HEK293 (cell line): ENCODE measurements at regions not wholly inside any gene's neighbourhood (a gene's known extent, or its start where the extent isn't known, plus 50 kb on each side); places are given as distances from the start of the nearest gene placed in this dataset.

Experiments
- CTCF ChIA-PET: fragments of 350-600 bp; formaldehyde crosslinking; extraction: SDS; loops from one replicate; lab custom pipeline; 2021; ENCODE audit warnings: antibody characterized with exemption; lab: Yijun Ruan, JAX
- POLR2A ChIA-PET: fragments of 300-600 bp; formaldehyde crosslinking; extraction: SDS; loops from one replicate; lab custom pipeline; 2020; ENCODE audit warnings: antibody characterized with exemption, inconsistent platforms; lab: Yijun Ruan, JAX
- H3K27ac ChIP-seq: fragments of 200-500 bp; sonication (Bioruptor generic); 2 replicates; pipeline ENCODE4 v1.5.1; 2014; ENCODE audit warnings: low read depth, low read length, control low read depth, inconsistent platforms; ENCODE audit errors: extremely low read depth
- H3K36me3 ChIP-seq, 2 experiments: fragments of 200-500 bp in 1 of 2; sonication (Bioruptor generic) in 1 of 2; 1 replicate in 1 of 2; 2 replicates in 1 of 2; pipeline ENCODE4 v1.5.1; 2014 to 2017; ENCODE audit warnings: inconsistent platforms in 2 of 2, low read length in 2 of 2; ENCODE audit not compliant: control insufficient read depth in 2 of 2, insufficient read depth in 1 of 2
- H3K4me1 ChIP-seq: fragments of 200-500 bp; sonication (Bioruptor generic); 2 replicates; pipeline ENCODE4 v1.5.1; 2014; ENCODE audit warnings: mild to moderate bottlenecking, low read length, inconsistent platforms; ENCODE audit not compliant: control insufficient read depth, insufficient read depth
- H3K4me3 ChIP-seq: 2 replicates; pipeline ENCODE4 v1.5.1; 2011; ENCODE audit warnings: low read depth, mild to moderate bottlenecking, control low read depth, low read length, moderate library complexity
- H3K9me3 ChIP-seq: fragments of 200-500 bp; sonication (Bioruptor generic); 2 replicates; pipeline ENCODE4 v1.5.1; 2014; ENCODE audit warnings: low read depth, low read length, inconsistent platforms; ENCODE audit not compliant: control insufficient read depth, insufficient read depth
- FEZF1 ChIP-seq: fragments of 450-650 bp; formaldehyde crosslinking; IDR thresholded peaks from 2 replicates; pipeline ENCODE4 v1.5.1; 2016; ENCODE audit warnings: missing biosample characterization, missing genetic modification characterization
- KLF7 ChIP-seq: fragments of 450-650 bp; formaldehyde crosslinking; IDR thresholded peaks from 2 replicates; pipeline ENCODE4 v1.5.1; 2016; ENCODE audit warnings: missing biosample characterization, missing genetic modification characterization, borderline replicate concordance
- TRIM28 ChIP-seq: IDR thresholded peaks from 2 replicates; pipeline ENCODE4 v1.6.1; 2011; ENCODE audit warnings: low read length, control low read depth, borderline replicate concordance
- ZBTB20 ChIP-seq: fragments of 450-650 bp; formaldehyde crosslinking; IDR thresholded peaks from 2 replicates; pipeline ENCODE4 v1.5.1; 2016; ENCODE audit warnings: missing biosample characterization, missing genetic modification characterization
- ZEB2 ChIP-seq: fragments of 450-650 bp; formaldehyde crosslinking; IDR thresholded peaks from 2 replicates; pipeline ENCODE4 v1.5.1; 2016; ENCODE audit warnings: missing biosample characterization, missing genetic modification characterization
- ZNF155 ChIP-seq: fragments of 450-650 bp; formaldehyde crosslinking; IDR thresholded peaks from 2 replicates; pipeline ENCODE4 v1.5.1; 2016; ENCODE audit warnings: missing biosample characterization, missing genetic modification characterization
- ZNF223 ChIP-seq: fragments of 450-650 bp; formaldehyde crosslinking; IDR thresholded peaks from 2 replicates; pipeline ENCODE4 v1.5.1; 2016; ENCODE audit warnings: missing biosample characterization, missing genetic modification characterization
- ZNF266 ChIP-seq: fragments of 450-650 bp; formaldehyde crosslinking; IDR thresholded peaks from 2 replicates; pipeline ENCODE4 v1.5.1; 2016; ENCODE audit warnings: missing biosample characterization, missing genetic modification characterization, low read depth
- ZNF324 ChIP-seq: fragments of 450-650 bp; formaldehyde crosslinking; IDR thresholded peaks from 2 replicates; pipeline ENCODE4 v1.5.1; 2016; ENCODE audit warnings: missing biosample characterization, missing genetic modification characterization
- ZNF335 ChIP-seq: fragments of 450-650 bp; formaldehyde crosslinking; conservative IDR thresholded peaks from 2 replicates; pipeline ENCODE4 v1.5.1; 2016; ENCODE audit warnings: missing biosample characterization, missing genetic modification characterization
- ZNF366 ChIP-seq: fragments of 450-650 bp; formaldehyde crosslinking; conservative IDR thresholded peaks from 2 replicates; pipeline ENCODE4 v1.5.1; 2016; ENCODE audit warnings: missing biosample characterization, missing genetic modification characterization
- ZNF510 ChIP-seq: fragments of 450-650 bp; formaldehyde crosslinking; IDR thresholded peaks from 2 replicates; pipeline ENCODE4 v1.5.1; 2018; ENCODE audit warnings: mild to moderate bottlenecking, missing genetic modification characterization, missing biosample characterization; ENCODE audit not compliant: insufficient replicate concordance
- ZNF677 ChIP-seq: fragments of 450-650 bp; IDR thresholded peaks from 2 replicates; pipeline ENCODE4 v1.5.0; 2018; ENCODE audit warnings: missing biosample characterization, mild to moderate bottlenecking, missing genetic modification characterization, moderate library complexity
- ZNF747 ChIP-seq: fragments of 450-650 bp; formaldehyde crosslinking; IDR thresholded peaks from 2 replicates; pipeline ENCODE4 v1.5.1; 2016; ENCODE audit warnings: missing biosample characterization, missing genetic modification characterization
- ZNF837 ChIP-seq: fragments of 450-650 bp; formaldehyde crosslinking; IDR thresholded peaks from 2 replicates; pipeline ENCODE4 v1.5.1; 2016; ENCODE audit warnings: missing biosample characterization, missing genetic modification characterization
- TF ChIP-seq, protein P1 (sequence below): fragments of 450-650 bp; formaldehyde crosslinking; IDR thresholded peaks from 2 replicates; pipeline ENCODE4 v1.5.1; 2016; ENCODE audit warnings: missing biosample characterization, missing genetic modification characterization, borderline replicate concordance
- TF ChIP-seq, protein P2 (sequence below): fragments of 450-650 bp; formaldehyde crosslinking; IDR thresholded peaks from 2 replicates; pipeline ENCODE4 v1.5.1; 2016; ENCODE audit warnings: missing biosample characterization, missing genetic modification characterization, borderline replicate concordance
- TF ChIP-seq, protein P3 (sequence below): fragments of 450-650 bp; formaldehyde crosslinking; IDR thresholded peaks from 2 replicates; pipeline ENCODE4 v1.5.1; 2017; ENCODE audit warnings: missing biosample characterization, missing genetic modification characterization
- TF ChIP-seq, protein P4 (sequence below): fragments of 450-650 bp; formaldehyde crosslinking; IDR thresholded peaks from 2 replicates; pipeline ENCODE4 v1.5.1; 2017; ENCODE audit warnings: missing biosample characterization, missing genetic modification characterization

DNA sequence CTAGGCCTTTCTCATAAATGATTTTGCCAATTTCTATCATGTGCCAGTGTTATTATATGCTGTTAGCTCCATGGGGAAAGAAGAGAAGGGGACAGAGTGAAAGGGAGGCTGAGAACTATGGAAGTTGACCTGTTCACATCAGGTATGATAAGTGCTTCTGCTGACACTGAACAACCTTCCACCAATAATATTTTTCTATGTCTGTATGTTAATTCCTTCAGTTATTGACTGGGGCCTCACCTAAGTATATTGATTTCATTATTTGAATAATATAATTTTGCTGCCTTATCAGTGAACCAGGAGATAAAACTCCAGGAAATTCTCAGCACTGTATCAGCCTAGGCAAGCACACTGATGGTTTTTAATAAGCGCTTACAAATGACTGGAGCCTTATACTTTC, 262.8 kb downstream of the SNCA start:
- CTCF ChIA-PET, result no interaction called here
- Histone ChIP-seq H3K4me1 (no peaks in the 10 kb centered on the region), H3K9me3 (no peaks in the 10 kb centered on the region)

DNA sequence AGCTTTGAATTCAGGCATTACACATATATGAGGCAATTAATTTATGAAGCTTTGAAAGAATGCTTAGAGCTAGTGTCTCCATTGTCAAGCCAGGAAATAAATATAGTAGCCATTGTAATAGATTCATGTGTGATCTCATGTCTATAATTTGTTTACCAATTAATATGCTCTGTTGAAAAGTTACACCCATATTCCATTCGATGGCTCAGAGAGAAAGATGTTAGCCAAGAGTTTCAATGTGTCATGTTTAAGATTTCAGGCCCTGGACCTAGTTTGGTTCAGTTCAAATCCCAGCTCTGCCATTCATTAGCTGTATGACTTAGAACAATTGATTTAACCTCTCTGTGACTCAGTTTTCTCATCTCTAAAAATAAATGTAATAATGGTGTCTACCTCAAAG, 263.3 kb downstream of the SNCA start:
- CTCF ChIA-PET, result interaction anchor here (1.4 kb wide), 1 partner anchor 10 kb away, joined by 3 read pairs; no protein-coding TSS in a partner anchor
- Histone ChIP-seq H3K9me3 (no peaks in the 10 kb centered on the region), H3K4me3 (no peak overlapping the region), H3K4me1 (no peaks in the 10 kb centered on the region), H3K36me3 (no peaks in the 10 kb centered on the region), H3K27ac (no peak overlapping the region)
- TF ChIP-seq, protein P1, sequence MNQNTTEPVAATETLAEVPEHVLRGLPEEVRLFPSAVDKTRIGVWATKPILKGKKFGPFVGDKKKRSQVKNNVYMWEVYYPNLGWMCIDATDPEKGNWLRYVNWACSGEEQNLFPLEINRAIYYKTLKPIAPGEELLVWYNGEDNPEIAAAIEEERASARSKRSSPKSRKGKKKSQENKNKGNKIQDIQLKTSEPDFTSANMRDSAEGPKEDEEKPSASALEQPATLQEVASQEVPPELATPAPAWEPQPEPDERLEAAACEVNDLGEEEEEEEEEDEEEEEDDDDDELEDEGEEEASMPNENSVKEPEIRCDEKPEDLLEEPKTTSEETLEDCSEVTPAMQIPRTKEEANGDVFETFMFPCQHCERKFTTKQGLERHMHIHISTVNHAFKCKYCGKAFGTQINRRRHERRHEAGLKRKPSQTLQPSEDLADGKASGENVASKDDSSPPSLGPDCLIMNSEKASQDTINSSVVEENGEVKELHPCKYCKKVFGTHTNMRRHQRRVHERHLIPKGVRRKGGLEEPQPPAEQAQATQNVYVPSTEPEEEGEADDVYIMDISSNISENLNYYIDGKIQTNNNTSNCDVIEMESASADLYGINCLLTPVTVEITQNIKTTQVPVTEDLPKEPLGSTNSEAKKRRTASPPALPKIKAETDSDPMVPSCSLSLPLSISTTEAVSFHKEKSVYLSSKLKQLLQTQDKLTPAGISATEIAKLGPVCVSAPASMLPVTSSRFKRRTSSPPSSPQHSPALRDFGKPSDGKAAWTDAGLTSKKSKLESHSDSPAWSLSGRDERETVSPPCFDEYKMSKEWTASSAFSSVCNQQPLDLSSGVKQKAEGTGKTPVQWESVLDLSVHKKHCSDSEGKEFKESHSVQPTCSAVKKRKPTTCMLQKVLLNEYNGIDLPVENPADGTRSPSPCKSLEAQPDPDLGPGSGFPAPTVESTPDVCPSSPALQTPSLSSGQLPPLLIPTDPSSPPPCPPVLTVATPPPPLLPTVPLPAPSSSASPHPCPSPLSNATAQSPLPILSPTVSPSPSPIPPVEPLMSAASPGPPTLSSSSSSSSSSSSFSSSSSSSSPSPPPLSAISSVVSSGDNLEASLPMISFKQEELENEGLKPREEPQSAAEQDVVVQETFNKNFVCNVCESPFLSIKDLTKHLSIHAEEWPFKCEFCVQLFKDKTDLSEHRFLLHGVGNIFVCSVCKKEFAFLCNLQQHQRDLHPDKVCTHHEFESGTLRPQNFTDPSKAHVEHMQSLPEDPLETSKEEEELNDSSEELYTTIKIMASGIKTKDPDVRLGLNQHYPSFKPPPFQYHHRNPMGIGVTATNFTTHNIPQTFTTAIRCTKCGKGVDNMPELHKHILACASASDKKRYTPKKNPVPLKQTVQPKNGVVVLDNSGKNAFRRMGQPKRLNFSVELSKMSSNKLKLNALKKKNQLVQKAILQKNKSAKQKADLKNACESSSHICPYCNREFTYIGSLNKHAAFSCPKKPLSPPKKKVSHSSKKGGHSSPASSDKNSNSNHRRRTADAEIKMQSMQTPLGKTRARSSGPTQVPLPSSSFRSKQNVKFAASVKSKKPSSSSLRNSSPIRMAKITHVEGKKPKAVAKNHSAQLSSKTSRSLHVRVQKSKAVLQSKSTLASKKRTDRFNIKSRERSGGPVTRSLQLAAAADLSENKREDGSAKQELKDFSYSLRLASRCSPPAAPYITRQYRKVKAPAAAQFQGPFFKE (tag by site-specific recombination), result no peak
- TF ChIP-seq FEZF1 (tag by site-specific recombination) (no peak), KLF7 (tag by site-specific recombination) (no peak), ZNF266 (no peak), ZNF324 (tag by site-specific recombination) (no peak)
- POLR2A ChIA-PET, result no interaction called here

More for the DNA sequence above, 262.8 kb downstream of the SNCA start:
- TF ChIP-seq ZNF223 (tag by site-specific recombination) (no peak), ZNF155 (tag by site-specific recombination) (no peak), ZNF677 (tag by site-specific recombination) (no peak), ZNF837 (no peak), ZBTB20 (tag by site-specific recombination) (no peak)
- TF ChIP-seq, protein P2, sequence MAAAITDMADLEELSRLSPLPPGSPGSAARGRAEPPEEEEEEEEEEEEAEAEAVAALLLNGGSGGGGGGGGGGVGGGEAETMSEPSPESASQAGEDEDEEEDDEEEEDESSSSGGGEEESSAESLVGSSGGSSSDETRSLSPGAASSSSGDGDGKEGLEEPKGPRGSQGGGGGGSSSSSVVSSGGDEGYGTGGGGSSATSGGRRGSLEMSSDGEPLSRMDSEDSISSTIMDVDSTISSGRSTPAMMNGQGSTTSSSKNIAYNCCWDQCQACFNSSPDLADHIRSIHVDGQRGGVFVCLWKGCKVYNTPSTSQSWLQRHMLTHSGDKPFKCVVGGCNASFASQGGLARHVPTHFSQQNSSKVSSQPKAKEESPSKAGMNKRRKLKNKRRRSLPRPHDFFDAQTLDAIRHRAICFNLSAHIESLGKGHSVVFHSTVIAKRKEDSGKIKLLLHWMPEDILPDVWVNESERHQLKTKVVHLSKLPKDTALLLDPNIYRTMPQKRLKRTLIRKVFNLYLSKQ (tag by site-specific recombination), result no peak
- Histone ChIP-seq H3K36me3 (no peaks in the 10 kb centered on the region), H3K27ac (no peak overlapping the region), H3K4me3 (no peak overlapping the region)
- POLR2A ChIA-PET, result no interaction called here

DNA sequence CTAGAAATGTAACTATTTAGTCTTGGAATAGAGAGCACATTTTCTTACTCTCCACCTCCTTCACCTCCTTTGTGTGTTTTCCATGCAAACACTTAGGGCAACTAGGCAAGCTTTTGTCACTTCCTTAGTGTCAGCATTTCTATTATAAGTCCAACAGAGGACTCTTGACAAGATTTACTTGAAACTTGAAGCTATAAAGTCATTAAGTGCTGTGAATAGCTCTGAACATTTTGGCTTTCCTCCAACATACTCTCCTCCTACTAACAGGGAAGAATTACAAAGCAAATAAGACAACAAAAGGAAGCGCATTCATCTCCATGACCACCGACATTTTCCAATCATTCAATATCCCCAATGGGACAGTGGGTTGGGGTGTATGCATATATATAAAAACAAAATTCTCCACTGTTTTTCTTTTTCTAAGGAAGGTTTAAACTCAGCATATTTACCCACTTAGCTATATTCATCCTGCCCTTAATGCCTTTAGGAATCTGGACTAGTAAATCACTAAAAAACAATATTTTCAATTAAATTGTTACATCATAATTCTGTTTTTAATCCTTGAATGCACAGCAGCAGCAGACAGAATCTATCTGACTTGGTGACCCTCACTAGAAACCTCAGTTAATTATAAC, 264.6 kb downstream of the SNCA start:
- Histone ChIP-seq H3K4me1 (no peaks in the 10 kb centered on the region), H3K36me3 (no peaks in the 10 kb centered on the region), H3K9me3 (no peaks in the 10 kb centered on the region), H3K27ac (no peak overlapping the region), H3K4me3 (no peak overlapping the region)
- ChIA-PET POLR2A (no interaction called here), CTCF (interaction anchor here (0.7 to 1.4 kb wide), 3 partner anchors 9 to 620 kb away, joined by 3 read pairs; no protein-coding TSS in a partner anchor)
- TF ChIP-seq FEZF1 (tag by site-specific recombination), result 0 out of 2 replicates have a peak, but pooled peaks have one; percentile 17
- TF ChIP-seq ZNF366 (tag by site-specific recombination), result 0 out of 2 replicates have a peak, but pooled peaks have one; percentile 14
- TF ChIP-seq ZNF747 (tag by site-specific recombination), result no peak
- TF ChIP-seq, protein P3, sequence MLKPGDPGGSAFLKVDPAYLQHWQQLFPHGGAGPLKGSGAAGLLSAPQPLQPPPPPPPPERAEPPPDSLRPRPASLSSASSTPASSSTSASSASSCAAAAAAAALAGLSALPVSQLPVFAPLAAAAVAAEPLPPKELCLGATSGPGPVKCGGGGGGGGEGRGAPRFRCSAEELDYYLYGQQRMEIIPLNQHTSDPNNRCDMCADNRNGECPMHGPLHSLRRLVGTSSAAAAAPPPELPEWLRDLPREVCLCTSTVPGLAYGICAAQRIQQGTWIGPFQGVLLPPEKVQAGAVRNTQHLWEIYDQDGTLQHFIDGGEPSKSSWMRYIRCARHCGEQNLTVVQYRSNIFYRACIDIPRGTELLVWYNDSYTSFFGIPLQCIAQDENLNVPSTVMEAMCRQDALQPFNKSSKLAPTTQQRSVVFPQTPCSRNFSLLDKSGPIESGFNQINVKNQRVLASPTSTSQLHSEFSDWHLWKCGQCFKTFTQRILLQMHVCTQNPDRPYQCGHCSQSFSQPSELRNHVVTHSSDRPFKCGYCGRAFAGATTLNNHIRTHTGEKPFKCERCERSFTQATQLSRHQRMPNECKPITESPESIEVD, result peak; percentile 84
- TF ChIP-seq ZNF510 (tag by site-specific recombination), result no peak
- TF ChIP-seq ZEB2, result 0 out of 2 replicates have a peak, but pooled peaks have one; percentile 20
- TF ChIP-seq, protein P4, sequence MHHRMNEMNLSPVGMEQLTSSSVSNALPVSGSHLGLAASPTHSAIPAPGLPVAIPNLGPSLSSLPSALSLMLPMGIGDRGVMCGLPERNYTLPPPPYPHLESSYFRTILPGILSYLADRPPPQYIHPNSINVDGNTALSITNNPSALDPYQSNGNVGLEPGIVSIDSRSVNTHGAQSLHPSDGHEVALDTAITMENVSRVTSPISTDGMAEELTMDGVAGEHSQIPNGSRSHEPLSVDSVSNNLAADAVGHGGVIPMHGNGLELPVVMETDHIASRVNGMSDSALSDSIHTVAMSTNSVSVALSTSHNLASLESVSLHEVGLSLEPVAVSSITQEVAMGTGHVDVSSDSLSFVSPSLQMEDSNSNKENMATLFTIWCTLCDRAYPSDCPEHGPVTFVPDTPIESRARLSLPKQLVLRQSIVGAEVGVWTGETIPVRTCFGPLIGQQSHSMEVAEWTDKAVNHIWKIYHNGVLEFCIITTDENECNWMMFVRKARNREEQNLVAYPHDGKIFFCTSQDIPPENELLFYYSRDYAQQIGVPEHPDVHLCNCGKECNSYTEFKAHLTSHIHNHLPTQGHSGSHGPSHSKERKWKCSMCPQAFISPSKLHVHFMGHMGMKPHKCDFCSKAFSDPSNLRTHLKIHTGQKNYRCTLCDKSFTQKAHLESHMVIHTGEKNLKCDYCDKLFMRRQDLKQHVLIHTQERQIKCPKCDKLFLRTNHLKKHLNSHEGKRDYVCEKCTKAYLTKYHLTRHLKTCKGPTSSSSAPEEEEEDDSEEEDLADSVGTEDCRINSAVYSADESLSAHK (tag by site-specific recombination), result peak; percentile 39; the same call in 1 of the 2 replicates
- TF ChIP-seq ZNF335 (tag by site-specific recombination), result no peak
- TF ChIP-seq TRIM28, result peak; percentile 28; the same call in 1 of the 2 replicates
